ENCODE measurements at regions not wholly inside any gene's neighbourhood (a gene's known extent, or its start where the extent isn't known, plus 50 kb on each side); places are given as distances from the start of the nearest gene placed in this dataset.
A peak's percentile ranks its signal among the peaks of the same experiment; 100 is the strongest.

DNA sequence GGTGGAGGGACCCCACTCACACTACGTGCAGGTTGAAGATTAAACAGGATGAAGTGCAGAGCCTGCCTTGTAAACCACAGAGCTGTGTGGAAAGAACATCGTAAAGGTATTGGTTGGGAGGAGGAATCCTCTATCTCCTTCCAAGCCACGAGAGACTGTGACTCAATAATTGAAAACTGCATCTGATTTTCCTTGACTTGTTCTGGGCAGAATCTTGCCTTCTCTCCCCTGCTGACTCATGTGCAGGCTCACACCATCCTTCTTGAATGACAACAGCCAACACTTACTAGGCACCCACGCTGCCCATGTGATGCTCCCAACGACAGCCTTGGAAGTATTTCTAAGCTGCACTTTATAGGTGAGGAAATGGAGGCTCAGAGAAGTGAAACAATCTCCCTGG is 563.0 kb downstream of the MIAT start:
- H4K8ac ChIP-seq (ENCODE audit: extremely low read depth, insufficient read depth, low read length) = no peak overlapping the region
- H3K23ac ChIP-seq (ENCODE audit: insufficient read length) = no peak overlapping the region
- H3K9ac ChIP-seq (replicated peaks in 1 of 4; ENCODE audit: extremely low read depth in 1 of 4, low read depth in 3 of 4, low read length in 3 of 4) = no peak overlapping the region
- H3K79me2 ChIP-seq (ENCODE audit: control insufficient read depth in 1 of 2, insufficient read depth in 2 of 2, low read length in 2 of 2) = no peaks in the 10 kb centered on the region
- H4K20me1 ChIP-seq (replicated peaks in 1 of 2; ENCODE audit: control insufficient read depth in 1 of 2, insufficient read depth in 2 of 2, low read length in 2 of 2) = peaks cover 0 to 3% of the 10 kb centered on the region in 2 experiments
- DNase-seq (ENCODE audit: low read depth in 1 of 2, low spot score in 2 of 2) = no peak
- no peak overlapping the region for H3K27ac ChIP-seq (ENCODE audit: low read depth, low read length)
- H3K4ac ChIP-seq (replicated peaks; ENCODE audit: insufficient read length, low read depth, low read length) = no peak overlapping the region
- no peak overlapping the region for H3K56ac ChIP-seq (replicated peaks; ENCODE audit: insufficient read length, low read depth, low read length)
- H3K79me1 ChIP-seq (ENCODE audit: low read depth, low read length) = no peaks in the 10 kb centered on the region
- no peak overlapping the region for H3K4me3 ChIP-seq (ENCODE audit: extremely low read depth in 1 of 4, insufficient read depth in 2 of 4, low read depth in 3 of 4, low read length in 4 of 4)
- H2BK15ac ChIP-seq (ENCODE audit: low read length) = no peak overlapping the region
- no peaks in the 10 kb centered on the region for H3K27me3 ChIP-seq (replicated peaks in 1 of 4; ENCODE audit: control insufficient read depth in 3 of 4, extremely low read depth in 1 of 4, insufficient read depth in 3 of 4, low read length in 3 of 4)
- no peak overlapping the region for H2BK120ac ChIP-seq (replicated peaks; ENCODE audit: low read depth, low read length)
- no peak for FAIRE-seq
- peaks cover 7% of the 10 kb centered on the region; the same call in 1 of the 2 replicates for H3K23me2 ChIP-seq (ENCODE audit: low read depth, low read length)
- no peaks in the 10 kb centered on the region for H3K9me3 ChIP-seq (ENCODE audit: insufficient read depth in 2 of 2, low read depth in 1 of 2, low read length in 1 of 2)
- H4K5ac ChIP-seq (ENCODE audit: insufficient read length, low read depth, low read length) = no peak overlapping the region
- H2AFZ ChIP-seq (ENCODE audit: low read length) = 0 out of 2 replicates have a peak overlapping the region, but pooled peaks have one; percentile 33
- H3K4me1 ChIP-seq (replicated peaks in 1 of 4; ENCODE audit: control insufficient read depth in 3 of 4, insufficient read depth in 4 of 4, low read length in 3 of 4) = peaks cover 0 to 3% (median 0%) of the 10 kb centered on the region in 4 experiments; a peak in 1 of 7 replicates
- H3K18ac ChIP-seq (ENCODE audit: extremely low read depth, low read length) = no peak overlapping the region
- H3K4me2 ChIP-seq (ENCODE audit: insufficient read depth in 1 of 2, low read depth in 2 of 2, low read length in 2 of 2) = no peak overlapping the region
- no peak overlapping the region for H2BK5ac ChIP-seq (ENCODE audit: low read depth, low read length)
- H4K91ac ChIP-seq (replicated peaks; ENCODE audit: insufficient read length, low read length) = no peak overlapping the region
- WGBS, 2 experiments (ENCODE audit: extremely low coverage in 1 of 2, insufficient coverage in 1 of 2, insufficient read length in 1 of 2, insufficient replicate concordance in 2 of 2, low coverage in 1 of 2, low lambda C conversion rate in 2 of 2, missing lambda C conversion rate in 1 of 2) = 75% methylated on average over 5 of the region's 5 CpGs; no CpG with 5 or more reads in 1 of the 2 experiments
- no peaks in the 10 kb centered on the region for H3K36me3 ChIP-seq (ENCODE audit: control insufficient read depth in 2 of 4, insufficient read depth in 4 of 4, low read length in 3 of 4)
- H2AK5ac ChIP-seq (ENCODE audit: low read depth, low read length) = no peak overlapping the region
- no peak overlapping the region for H2BK12ac ChIP-seq (ENCODE audit: low read depth, low read length)
- POLR2A ChIA-PET (ENCODE audit: partially characterized antibody) = no interaction called here
- H2BK20ac ChIP-seq (ENCODE audit: low read length) = no peak overlapping the region
- CTCF ChIA-PET (ENCODE audit: partially characterized antibody) = interaction anchor here (0.6 to 1.7 kb wide), 4 partner anchors 36 to 188 kb away, joined by 3 to 4 read pairs (median 3); no protein-coding TSS in a partner anchor
- no peak overlapping the region for H3K14ac ChIP-seq (ENCODE audit: insufficient read length)

Data from H1 (cell line).